Osteoblast (primary cell): ENCODE measurements at regions not wholly inside any gene's neighbourhood (a gene's known extent, or its start where the extent isn't known, plus 50 kb on each side); places are given as distances from the start of the nearest gene placed in this dataset.
A peak's percentile ranks its signal among the peaks of the same experiment; 100 is the strongest.
"Not testable (repeated sequence)": the region's sequence is repeated elsewhere in the genome, so short reads cannot be mapped to it uniquely, and the experiment has no call there.

Source experiments
- DNase-seq: peaks from one replicate; pipeline ENCODE4 v3.0.0; 2011; ENCODE audit warnings: low spot score, mixed read lengths; ENCODE audit not compliant: insufficient read length; ENCODE audit errors: missing footprints
- H2AFZ ChIP-seq: 2 replicates; pipeline ENCODE4 v1.6.0; 2011; ENCODE audit warnings: mild to moderate bottlenecking, low read length
- H3K27ac ChIP-seq: 2 replicates; pipeline ENCODE4 v1.5.1; 2011; ENCODE audit warnings: mild to moderate bottlenecking, low read depth, low read length, moderate library complexity
- H3K27me3 ChIP-seq: 2 replicates; pipeline ENCODE4 v1.6.0; 2012; ENCODE audit warnings: mild to moderate bottlenecking, control low read depth, inconsistent platforms, low read length, moderate library complexity; ENCODE audit not compliant: insufficient read depth
- H3K36me3 ChIP-seq: 2 replicates; pipeline ENCODE4 v1.5.1; 2011; ENCODE audit warnings: mild to moderate bottlenecking, low read length, control low read depth, moderate library complexity; ENCODE audit not compliant: insufficient read depth
- H3K4me1 ChIP-seq: 2 replicates; pipeline ENCODE4 v1.5.1; 2011; ENCODE audit warnings: mild to moderate bottlenecking, low read length, control low read depth, moderate library complexity; ENCODE audit not compliant: insufficient read depth
- H3K4me2 ChIP-seq: 2 replicates; pipeline ENCODE4 v1.6.0; 2011; ENCODE audit warnings: mild to moderate bottlenecking, low read length; ENCODE audit not compliant: insufficient read depth
- H3K4me3 ChIP-seq: fragments of 200-600 bp; sonication (generic); 3 replicates; pipeline ENCODE4 v1.5.1; 2012; ENCODE audit warnings: mild to moderate bottlenecking, low read length, inconsistent platforms; ENCODE audit not compliant: insufficient read depth
- H3K79me2 ChIP-seq: 2 replicates; pipeline ENCODE4 v1.6.0; 2012; ENCODE audit warnings: mild to moderate bottlenecking, low read length, control low read depth, inconsistent platforms; ENCODE audit not compliant: insufficient read depth
- H3K9me3 ChIP-seq: 2 replicates; pipeline ENCODE4 v1.5.1; 2011; ENCODE audit warnings: low read depth, low read length, control low read depth
- H4K20me1 ChIP-seq: 2 replicates; pipeline ENCODE4 v1.6.0; 2012; ENCODE audit warnings: mild to moderate bottlenecking, low read length, control low read depth; ENCODE audit not compliant: insufficient read depth
- TF ChIP-seq, protein P1 (sequence below): IDR thresholded peaks from 2 replicates; pipeline ENCODE4 v1.5.1; 2011; ENCODE audit warnings: mild to moderate bottlenecking, low read depth, low read length, moderate library complexity; ENCODE audit errors: extremely low read depth

DNA sequence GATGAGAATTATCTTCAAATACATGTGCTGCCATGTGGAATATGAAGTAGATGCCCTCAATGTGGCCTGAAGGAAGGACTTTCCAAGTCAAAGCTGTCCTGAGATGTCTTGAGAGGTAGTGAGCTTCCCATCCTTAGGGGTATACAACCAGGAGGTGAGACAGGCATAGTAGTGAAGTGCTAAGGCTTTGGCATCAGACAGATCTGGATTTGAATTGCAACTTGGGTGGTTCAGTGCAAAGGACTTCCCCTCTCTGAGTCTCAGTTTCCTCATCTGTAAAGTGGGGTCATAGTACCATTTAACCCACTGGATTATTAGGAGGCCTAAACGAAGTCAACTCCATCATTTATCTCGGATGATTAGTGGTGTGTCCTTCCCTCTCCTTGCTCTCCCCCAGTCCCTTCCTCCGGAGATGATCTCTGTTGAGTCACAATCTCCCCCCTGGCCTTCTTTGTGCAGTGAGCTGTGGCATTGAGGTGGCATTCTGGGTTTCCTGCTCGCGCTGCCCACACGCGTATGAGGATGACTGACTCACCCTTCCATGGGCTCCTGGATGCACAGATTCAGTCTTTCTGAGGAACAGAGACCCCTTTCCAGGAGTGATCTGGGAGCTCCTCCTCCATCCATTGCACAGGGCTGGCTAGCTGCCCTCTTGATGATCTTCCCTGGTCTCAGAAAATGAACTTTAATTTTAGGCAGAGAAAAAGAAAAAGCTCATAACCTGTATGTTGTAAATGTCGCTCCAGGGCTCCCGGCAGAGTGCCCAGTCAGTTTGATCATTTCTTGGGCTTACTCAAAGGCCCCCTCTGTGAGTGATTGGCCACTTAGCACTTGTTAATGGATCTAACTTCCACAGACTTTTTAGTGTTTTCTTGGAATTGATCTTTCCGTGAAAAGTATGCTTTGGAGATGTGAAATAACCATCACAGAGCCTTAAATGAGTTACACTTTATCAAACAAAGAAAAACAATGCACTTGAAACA, 354.6 kb downstream of the PTPRU start:
- peak; percentile 87 for DNase-seq
- TF ChIP-seq, protein P1, sequence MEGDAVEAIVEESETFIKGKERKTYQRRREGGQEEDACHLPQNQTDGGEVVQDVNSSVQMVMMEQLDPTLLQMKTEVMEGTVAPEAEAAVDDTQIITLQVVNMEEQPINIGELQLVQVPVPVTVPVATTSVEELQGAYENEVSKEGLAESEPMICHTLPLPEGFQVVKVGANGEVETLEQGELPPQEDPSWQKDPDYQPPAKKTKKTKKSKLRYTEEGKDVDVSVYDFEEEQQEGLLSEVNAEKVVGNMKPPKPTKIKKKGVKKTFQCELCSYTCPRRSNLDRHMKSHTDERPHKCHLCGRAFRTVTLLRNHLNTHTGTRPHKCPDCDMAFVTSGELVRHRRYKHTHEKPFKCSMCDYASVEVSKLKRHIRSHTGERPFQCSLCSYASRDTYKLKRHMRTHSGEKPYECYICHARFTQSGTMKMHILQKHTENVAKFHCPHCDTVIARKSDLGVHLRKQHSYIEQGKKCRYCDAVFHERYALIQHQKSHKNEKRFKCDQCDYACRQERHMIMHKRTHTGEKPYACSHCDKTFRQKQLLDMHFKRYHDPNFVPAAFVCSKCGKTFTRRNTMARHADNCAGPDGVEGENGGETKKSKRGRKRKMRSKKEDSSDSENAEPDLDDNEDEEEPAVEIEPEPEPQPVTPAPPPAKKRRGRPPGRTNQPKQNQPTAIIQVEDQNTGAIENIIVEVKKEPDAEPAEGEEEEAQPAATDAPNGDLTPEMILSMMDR, result no peak

DNA sequence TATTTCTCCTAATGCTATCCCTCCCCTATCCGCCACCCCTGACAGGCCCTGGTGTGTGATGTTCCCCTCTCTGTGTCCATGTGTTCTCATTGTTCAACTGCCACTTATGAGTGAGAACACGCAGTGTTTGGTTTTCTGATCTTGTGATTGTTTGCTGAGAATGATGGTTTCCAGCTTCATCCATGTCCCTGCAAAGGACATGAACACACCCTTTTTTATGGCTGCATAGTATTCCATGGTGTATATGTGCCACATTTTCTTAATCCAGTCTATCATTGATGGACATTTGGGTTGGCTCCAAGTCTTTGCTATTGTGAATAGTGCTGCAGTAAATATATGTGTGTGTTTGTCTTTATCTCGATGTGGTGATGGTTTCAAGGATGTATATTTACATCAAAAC, 353.4 kb downstream of the PTPRU start:
- not testable (repeated sequence) for H3K79me2 ChIP-seq, H3K27me3 ChIP-seq, H4K20me1 ChIP-seq, H3K27ac ChIP-seq, H3K9me3 ChIP-seq, H2AFZ ChIP-seq, H3K36me3 ChIP-seq, H3K4me1 ChIP-seq, DNase-seq, H3K4me3 ChIP-seq, H3K4me2 ChIP-seq

More for the DNA sequence above, 354.6 kb downstream of the PTPRU start:
- Histone ChIP-seq H3K27ac (no peak overlapping the region), H3K79me2 (no peaks in the 10 kb centered on the region), H3K36me3 (no peaks in the 10 kb centered on the region), H3K4me2 (peak overlapping the region; percentile 32), H3K9me3 (no peaks in the 10 kb centered on the region), H4K20me1 (no peaks in the 10 kb centered on the region), H2AFZ (no peak overlapping the region), H3K27me3 (no peaks in the 10 kb centered on the region), H3K4me3 (no peak overlapping the region), H3K4me1 (peaks cover 8% of the 10 kb centered on the region)

DNA sequence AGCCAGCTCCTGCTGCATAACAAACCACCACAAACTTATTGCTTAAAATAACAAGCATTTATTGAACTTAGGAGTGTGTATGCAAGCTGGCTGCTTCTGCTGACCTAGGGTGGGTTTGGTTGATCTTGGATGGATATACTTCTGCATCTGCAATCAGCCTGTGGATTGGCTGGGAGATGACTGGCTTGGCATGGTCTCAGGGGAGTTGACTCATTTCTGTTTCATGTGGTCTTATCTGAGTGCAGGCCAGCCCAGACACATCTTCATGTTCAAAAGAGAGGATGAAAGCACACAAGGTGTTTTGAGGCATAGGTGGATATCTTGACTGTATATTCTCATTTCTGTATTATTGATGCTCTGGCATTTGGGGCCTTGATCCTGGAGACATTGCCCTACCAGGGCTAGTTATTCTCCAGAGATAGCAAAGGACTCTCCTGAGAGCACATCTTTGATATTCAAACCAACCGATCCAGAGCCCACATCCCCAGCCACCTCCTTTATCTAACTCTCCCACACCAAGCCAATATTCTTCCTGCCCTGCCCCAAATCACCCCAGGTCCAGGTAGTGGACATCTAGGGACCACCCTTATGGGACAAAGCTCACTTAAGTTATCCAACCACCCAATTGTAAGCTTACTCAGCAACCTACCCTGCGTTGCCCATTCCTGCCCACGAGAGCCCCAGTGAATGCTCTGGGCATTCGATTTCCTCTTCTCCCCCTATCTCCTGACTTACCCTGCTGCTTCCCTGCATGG, 350.8 kb downstream of the PTPRU start:
- no peak overlapping the region for H3K27ac ChIP-seq

DNA sequence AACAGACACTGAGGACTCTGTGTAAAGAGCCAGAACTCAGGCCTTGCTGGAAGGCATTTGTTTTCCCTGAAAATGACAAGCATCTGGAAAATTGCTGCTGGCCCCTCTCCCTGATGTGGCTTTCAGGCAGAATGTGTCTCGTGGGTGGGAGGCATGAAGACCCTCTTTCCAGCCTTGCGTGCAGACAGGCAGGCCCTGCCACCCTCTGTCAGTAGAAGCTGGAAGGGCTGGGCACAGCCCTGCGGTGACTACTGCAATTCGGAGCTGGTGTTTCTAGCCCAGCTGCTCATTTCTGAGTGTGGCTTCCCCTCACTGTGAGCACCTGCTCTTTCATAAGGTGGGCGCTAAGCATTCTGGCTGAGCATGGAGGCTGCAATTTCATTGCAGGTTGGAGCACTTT, 349.9 kb downstream of the PTPRU start:
- Histone ChIP-seq H4K20me1 (no peaks in the 10 kb centered on the region), H3K9me3 (no peaks in the 10 kb centered on the region), H3K36me3 (no peaks in the 10 kb centered on the region), H3K4me1 (peaks cover 6% of the 10 kb centered on the region), H3K27ac (no peak overlapping the region), H3K4me3 (no peak overlapping the region), H3K27me3 (no peaks in the 10 kb centered on the region), H3K79me2 (no peaks in the 10 kb centered on the region), H3K4me2 (no peak overlapping the region), H2AFZ (no peak overlapping the region)
- DNase-seq, result no peak
- TF ChIP-seq, protein P1, result no peak

More for the DNA sequence above, 350.8 kb downstream of the PTPRU start:
- Histone ChIP-seq H3K27me3 (no peaks in the 10 kb centered on the region), H3K9me3 (no peaks in the 10 kb centered on the region), H3K4me2 (no peak overlapping the region), H4K20me1 (no peaks in the 10 kb centered on the region), H3K79me2 (no peaks in the 10 kb centered on the region), H2AFZ (no peak overlapping the region), H3K4me1 (peaks cover 8% of the 10 kb centered on the region), H3K36me3 (no peaks in the 10 kb centered on the region), H3K4me3 (no peak overlapping the region)
- DNase-seq, result no peak
- TF ChIP-seq, protein P1, result no peak
